ENCODE measurements at regions not wholly inside any gene's neighbourhood (a gene's known extent, or its start where the extent isn't known, plus 50 kb on each side); places are given as distances from the start of the nearest gene placed in this dataset.

DNA sequence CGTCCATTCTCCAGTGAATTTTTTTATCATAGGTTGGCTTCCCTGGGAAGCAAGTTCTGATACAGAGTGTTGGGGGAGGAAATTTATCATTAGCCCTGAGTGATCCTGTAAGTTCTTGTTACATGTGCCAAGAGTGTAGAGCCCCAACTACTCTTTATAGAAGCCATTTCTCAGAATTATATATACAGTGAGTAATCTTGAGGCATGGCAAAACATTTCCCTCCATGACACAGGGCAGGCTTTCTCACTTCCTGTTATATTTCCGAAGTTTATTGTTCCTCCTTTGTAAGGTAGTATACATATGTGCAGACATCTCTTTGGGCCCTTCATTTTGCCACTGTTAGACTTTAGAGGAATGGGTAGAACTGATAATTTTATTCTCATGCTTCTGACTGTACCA is 484.7 kb upstream of the NRXN1 start:
- Histone ChIP-seq H3K27me3 (ENCODE audit: control insufficient read depth, insufficient read depth, low read length) (no peaks in the 10 kb centered on the region), H3K4me3 (ENCODE audit: low read depth, low read length) (no peak overlapping the region), H3K27ac (ENCODE audit: low read depth, low read length) (no peak overlapping the region), H3K9me3 (ENCODE audit: control insufficient read depth, insufficient read depth, low read length) (no peaks in the 10 kb centered on the region)
- no peak for TF ChIP-seq CTCF (IDR thresholded peaks at IDR 0.05; ENCODE audit: low read depth, low read length)
- ChIA-PET CTCF (no interaction called here), POLR2A (no interaction called here)
- DNase-seq (ENCODE audit: low read depth, low spot score) = no peak

GRCh38 chr2:51511002-51511401 is 479.1 kb upstream of the NRXN1 start:
- Histone ChIP-seq H3K9me3 (ENCODE audit: control insufficient read depth, insufficient read depth, low read length) (no peaks in the 10 kb centered on the region), H3K27me3 (ENCODE audit: control insufficient read depth, insufficient read depth, low read length) (no peaks in the 10 kb centered on the region), H3K27ac (ENCODE audit: low read depth, low read length) (no peak overlapping the region), H3K4me3 (ENCODE audit: low read depth, low read length) (no peak overlapping the region)
- no peak for TF ChIP-seq CTCF (IDR thresholded peaks at IDR 0.05; ENCODE audit: low read depth, low read length)
- no peak for DNase-seq (ENCODE audit: low read depth, low spot score)
- POLR2A ChIA-PET = no interaction called here
- CTCF ChIA-PET = no interaction called here

GRCh38 chr2:51510303-51510702 is 478.4 kb upstream of the NRXN1 start:
- CTCF ChIA-PET = no interaction called here
- Histone ChIP-seq H3K9me3 (ENCODE audit: control insufficient read depth, insufficient read depth, low read length) (no peaks in the 10 kb centered on the region), H3K27ac (ENCODE audit: low read depth, low read length) (no peak overlapping the region), H3K27me3 (ENCODE audit: control insufficient read depth, insufficient read depth, low read length) (no peaks in the 10 kb centered on the region), H3K4me3 (ENCODE audit: low read depth, low read length) (no peak overlapping the region)
- POLR2A ChIA-PET = no interaction called here
- TF ChIP-seq CTCF (IDR thresholded peaks at IDR 0.05; ENCODE audit: low read depth, low read length) = no peak
- no peak for DNase-seq (ENCODE audit: low read depth, low spot score)

- CTCF ChIA-PET = no interaction called here
- no peak for TF ChIP-seq CTCF (IDR thresholded peaks at IDR 0.05; ENCODE audit: low read depth, low read length)
- H3K9me3 ChIP-seq (ENCODE audit: control insufficient read depth, insufficient read depth, low read length) = peaks cover 5% of the 10 kb centered on the region
- no peak overlapping the region for H3K4me3 ChIP-seq (ENCODE audit: low read depth, low read length)
- H3K27ac ChIP-seq (ENCODE audit: low read depth, low read length) = no peak overlapping the region
- no peak for DNase-seq (ENCODE audit: low read depth, low spot score)
- POLR2A ChIA-PET = no interaction called here
- no peaks in the 10 kb centered on the region for H3K27me3 ChIP-seq (ENCODE audit: control insufficient read depth, insufficient read depth, low read length)
Measured at GRCh38 chr2:51505533-51505932, 473.6 kb upstream of the NRXN1 start.

DNA sequence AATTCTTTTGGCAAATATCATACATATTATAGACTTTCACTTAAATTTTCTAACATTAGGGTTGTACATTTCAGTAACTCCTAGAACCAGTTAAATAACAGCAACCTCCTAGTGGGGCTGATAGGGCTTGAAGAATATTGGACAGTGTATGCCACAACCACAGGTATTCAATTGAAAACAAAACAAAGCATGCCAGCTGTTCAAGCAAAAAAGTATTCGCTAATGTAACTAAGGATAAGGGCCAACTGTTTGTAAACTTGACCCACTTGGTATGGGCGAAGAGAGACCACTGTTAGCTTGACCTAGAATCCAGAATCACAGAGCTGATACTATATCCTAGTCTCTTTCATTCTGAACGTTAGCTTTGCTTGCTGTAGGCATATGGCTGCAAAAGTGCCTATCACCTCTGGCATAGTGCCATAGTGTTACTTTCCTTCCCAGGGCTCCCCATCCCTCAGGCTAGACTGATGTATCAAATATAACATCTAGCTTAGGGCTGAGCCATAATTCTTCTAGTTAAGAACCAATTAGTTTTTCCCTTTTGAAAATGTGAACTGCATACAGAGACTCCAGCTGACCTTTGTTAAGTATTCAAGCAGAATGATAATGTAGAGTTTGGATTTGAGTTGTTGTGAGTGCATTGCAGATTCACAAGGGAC is 458.8 kb upstream of the NRXN1 start:
- Histone ChIP-seq H3K4me3 (ENCODE audit: low read depth, low read length) (no peak overlapping the region), H3K27me3 (ENCODE audit: control insufficient read depth, insufficient read depth, low read length) (no peaks in the 10 kb centered on the region), H3K27ac (ENCODE audit: low read depth, low read length) (no peak overlapping the region), H3K9me3 (ENCODE audit: control insufficient read depth, insufficient read depth, low read length) (no peaks in the 10 kb centered on the region)
- ChIA-PET POLR2A (interaction anchor here (0.6 kb wide), 1 partner anchor 478 kb away, joined by 3 read pairs; no protein-coding TSS in a partner anchor), CTCF (no interaction called here)
- TF ChIP-seq CTCF (IDR thresholded peaks at IDR 0.05; ENCODE audit: low read depth, low read length) = no peak
- DNase-seq (ENCODE audit: low read depth, low spot score) = no peak

All from AG04450 (cell line).